ENCODE measurements at regions not wholly inside any gene's neighbourhood (a gene's known extent, or its start where the extent isn't known, plus 50 kb on each side); places are given as distances from the start of the nearest gene placed in this dataset.
"Not testable (repeated sequence)": the region's sequence is repeated elsewhere in the genome, so short reads cannot be mapped to it uniquely, and the experiment has no call there.

- DNase-seq (no peak), ATAC-seq (no peak)
- no peaks in the 10 kb centered on the region for H3K36me3 Mint-ChIP-seq (ENCODE audit: low read depth)
- no peaks in the 10 kb centered on the region for H3K9me3 Mint-ChIP-seq (ENCODE audit: low read depth)
- intact Hi-C loops (cut with DNase I, micrococcal nuclease): no loop called here
- no peak overlapping the region for H3K4me3 Mint-ChIP-seq
- ChIA-PET CTCF (no interaction called here), POLR2A (no interaction called here)
- no peaks in the 10 kb centered on the region for H3K4me1 Mint-ChIP-seq
- no peak overlapping the region for H3K27ac Mint-ChIP-seq
- peaks cover 17% of the 10 kb centered on the region for H3K27me3 Mint-ChIP-seq
Observed at GRCh38 chr2:235225261-235225660, 268.6 kb upstream of the AGAP1 start.

GRCh38 chr2:235227590-235227989 lies 266.3 kb upstream of the AGAP1 start:
- Mint-ChIP-seq H3K36me3 (ENCODE audit: low read depth) (no peaks in the 10 kb centered on the region), H3K4me1 (no peaks in the 10 kb centered on the region), H3K4me3 (no peak overlapping the region), H3K27me3 (peaks cover 23% of the 10 kb centered on the region), H3K9me3 (ENCODE audit: low read depth) (no peaks in the 10 kb centered on the region), H3K27ac (no peak overlapping the region)
- ChIA-PET CTCF (interaction anchor here (0.6 kb wide), 1 partner anchor 29 kb away, joined by 4 read pairs; no protein-coding TSS in a partner anchor), POLR2A (no interaction called here)
- intact Hi-C loops (cut with DNase I, micrococcal nuclease): no loop called here
- no peak for DNase-seq
- ATAC-seq: no peak

GRCh38 chr2:235228422-235228821 lies 265.4 kb upstream of the AGAP1 start:
- intact Hi-C loops (cut with DNase I, micrococcal nuclease); H3K9me3 Mint-ChIP-seq (ENCODE audit: low read depth); H3K36me3 Mint-ChIP-seq (ENCODE audit: low read depth); POLR2A ChIA-PET; ATAC-seq; H3K27ac Mint-ChIP-seq; H3K4me1 Mint-ChIP-seq; DNase-seq; H3K4me3 Mint-ChIP-seq: not testable (repeated sequence)
- H3K27me3 Mint-ChIP-seq: peaks cover 26% of the 10 kb centered on the region
- CTCF ChIA-PET: interaction anchor here (0.6 kb wide), 1 partner anchor 15 kb away, joined by 3 read pairs; no protein-coding TSS in a partner anchor

- ChIA-PET CTCF (no interaction called here), POLR2A (no interaction called here)
- Mint-ChIP-seq H3K4me1 (no peaks in the 10 kb centered on the region), H3K27ac (no peak overlapping the region), H3K9me3 (ENCODE audit: low read depth) (no peaks in the 10 kb centered on the region), H3K36me3 (ENCODE audit: low read depth) (no peaks in the 10 kb centered on the region), H3K27me3 (peaks cover 21% of the 10 kb centered on the region), H3K4me3 (no peak overlapping the region)
- intact Hi-C loops (cut with DNase I, micrococcal nuclease): no loop called here
- ATAC-seq (no peak), DNase-seq (no peak)
Observed at GRCh38 chr2:235229236-235229635, 264.6 kb upstream of the AGAP1 start.

GRCh38 chr2:235230821-235231601 lies 262.8 kb upstream of the AGAP1 start:
- Mint-ChIP-seq H3K9me3 (ENCODE audit: low read depth) (no peaks in the 10 kb centered on the region), H3K27me3 (peaks cover 23% of the 10 kb centered on the region), H3K36me3 (ENCODE audit: low read depth) (no peaks in the 10 kb centered on the region), H3K4me1 (peaks cover 2% of the 10 kb centered on the region), H3K27ac (no peak overlapping the region), H3K4me3 (no peak overlapping the region)
- CTCF ChIA-PET: no interaction called here
- intact Hi-C loops (cut with DNase I, micrococcal nuclease): no loop called here
- ATAC-seq (no peak), DNase-seq (no peak)
- POLR2A ChIA-PET: no interaction called here

GRCh38 chr2:235232449-235233433 lies 261.1 kb upstream of the AGAP1 start:
- DNase-seq (no peak), ATAC-seq (no peak)
- POLR2A ChIA-PET: no interaction called here
- Mint-ChIP-seq H3K36me3 (ENCODE audit: low read depth) (no peaks in the 10 kb centered on the region), H3K4me1 (peaks cover 3% of the 10 kb centered on the region), H3K27me3 (peaks cover 26% of the 10 kb centered on the region), H3K4me3 (no peak overlapping the region), H3K27ac (no peak overlapping the region), H3K9me3 (ENCODE audit: low read depth) (no peaks in the 10 kb centered on the region)
- intact Hi-C loops (cut with DNase I, micrococcal nuclease): no loop called here
- CTCF ChIA-PET: no interaction called here

GRCh38 chr2:235234736-235235135 lies 259.1 kb upstream of the AGAP1 start:
- Mint-ChIP-seq H3K9me3 (ENCODE audit: low read depth) (no peaks in the 10 kb centered on the region), H3K4me3 (no peak overlapping the region), H3K27me3 (peaks cover 24% of the 10 kb centered on the region), H3K27ac (no peak overlapping the region), H3K4me1 (peaks cover 3% of the 10 kb centered on the region), H3K36me3 (ENCODE audit: low read depth) (no peaks in the 10 kb centered on the region)
- DNase-seq: no peak
- CTCF ChIA-PET: no interaction called here
- no peak for ATAC-seq
- intact Hi-C loops (cut with DNase I, micrococcal nuclease): no loop called here
- POLR2A ChIA-PET: no interaction called here

GRCh38 chr2:235235977-235236767 lies 257.7 kb upstream of the AGAP1 start:
- ATAC-seq (no peak), DNase-seq (no peak)
- Mint-ChIP-seq H3K9me3 (ENCODE audit: low read depth) (no peaks in the 10 kb centered on the region), H3K27me3 (peaks cover 21% of the 10 kb centered on the region), H3K4me1 (peaks cover 3% of the 10 kb centered on the region), H3K4me3 (no peak overlapping the region), H3K27ac (no peak overlapping the region), H3K36me3 (ENCODE audit: low read depth) (no peaks in the 10 kb centered on the region)
- intact Hi-C loops (cut with DNase I, micrococcal nuclease): no loop called here
- ChIA-PET POLR2A (no interaction called here), CTCF (no interaction called here)

GRCh38 chr2:235238537-235238936 lies 255.3 kb upstream of the AGAP1 start:
- ChIA-PET CTCF (no interaction called here), POLR2A (no interaction called here)
- H3K36me3 Mint-ChIP-seq (ENCODE audit: low read depth): no peaks in the 10 kb centered on the region
- peaks cover 3% of the 10 kb centered on the region for H3K4me1 Mint-ChIP-seq
- H3K9me3 Mint-ChIP-seq (ENCODE audit: low read depth): no peaks in the 10 kb centered on the region
- intact Hi-C loops (cut with DNase I, micrococcal nuclease): no loop called here
- no peak overlapping the region for H3K27ac Mint-ChIP-seq
- ATAC-seq (no peak), DNase-seq (no peak)
- no peak overlapping the region for H3K4me3 Mint-ChIP-seq
- H3K27me3 Mint-ChIP-seq: peaks cover 23% of the 10 kb centered on the region

GRCh38 chr2:235240574-235240973 lies 253.3 kb upstream of the AGAP1 start:
- ChIA-PET CTCF (no interaction called here), POLR2A (no interaction called here)
- ATAC-seq (no peak), DNase-seq (no peak)
- intact Hi-C loops (cut with DNase I, micrococcal nuclease): no loop called here
- H3K27me3 Mint-ChIP-seq: peaks cover 23% of the 10 kb centered on the region
- H3K9me3 Mint-ChIP-seq (ENCODE audit: low read depth): no peaks in the 10 kb centered on the region
- no peaks in the 10 kb centered on the region for H3K36me3 Mint-ChIP-seq (ENCODE audit: low read depth)
- H3K4me1 Mint-ChIP-seq: peaks cover 3% of the 10 kb centered on the region
- no peak overlapping the region for H3K27ac Mint-ChIP-seq
- H3K4me3 Mint-ChIP-seq: no peak overlapping the region

Data from activated CD4-positive, alpha-beta T cell treated with anti-CD3 and anti-CD28 coated beads for 36 hours (primary cell).